ENCODE measurements at regions not wholly inside any gene's neighbourhood (a gene's known extent, or its start where the extent isn't known, plus 50 kb on each side); places are given as distances from the start of the nearest gene placed in this dataset.

GRCh38 chr9:80259079-80259478, 687.3 kb downstream of the TLE4 start:
- no peak for DNase-seq

- no peak for DNase-seq
Observed at GRCh38 chr9:80251778-80252177, 680.0 kb downstream of the TLE4 start.

- no peak for DNase-seq
Observed at GRCh38 chr9:80242022-80242421, 670.3 kb downstream of the TLE4 start.

GRCh38 chr9:80235752-80236151, 664.0 kb downstream of the TLE4 start:
- DNase-seq = no peak

- no peak for DNase-seq
Observed at GRCh38 chr9:80233906-80234305, 662.1 kb downstream of the TLE4 start.

- DNase-seq = no peak
Observed at GRCh38 chr9:80233102-80233843, 661.5 kb downstream of the TLE4 start.

- DNase-seq = no peak
Observed at GRCh38 chr9:80231318-80232236, 659.8 kb downstream of the TLE4 start.

- no peak for DNase-seq
Observed at GRCh38 chr9:80223897-80224296, 652.1 kb downstream of the TLE4 start.

- no peak for DNase-seq
Observed at GRCh38 chr9:80222466-80223169, 650.9 kb downstream of the TLE4 start.

GRCh38 chr9:80218328-80218727, 646.6 kb downstream of the TLE4 start:
- no peak for DNase-seq

GRCh38 chr9:80213613-80214012, 641.8 kb downstream of the TLE4 start:
- no peak for DNase-seq

GRCh38 chr9:80208696-80209095, 636.9 kb downstream of the TLE4 start:
- no peak for DNase-seq

GRCh38 chr9:80204054-80204453, 632.3 kb downstream of the TLE4 start:
- no peak for DNase-seq

- no peak for DNase-seq
Observed at GRCh38 chr9:80197661-80198060, 625.9 kb downstream of the TLE4 start.

- DNase-seq = no peak
Observed at GRCh38 chr9:80191108-80191507, 619.3 kb downstream of the TLE4 start.

- DNase-seq = no peak
Observed at GRCh38 chr9:80188579-80188978, 616.8 kb downstream of the TLE4 start.

GRCh38 chr9:80185112-80185738, 613.5 kb downstream of the TLE4 start:
- no peak for DNase-seq

GRCh38 chr9:80177949-80178480, 606.2 kb downstream of the TLE4 start:
- no peak for DNase-seq

GRCh38 chr9:80175286-80176150, 603.8 kb downstream of the TLE4 start:
- DNase-seq = peak; percentile 48

GRCh38 chr9:80163889-80164288, 592.1 kb downstream of the TLE4 start:
- no peak for DNase-seq

- no peak for DNase-seq
Observed at GRCh38 chr9:80158554-80159170, 586.9 kb downstream of the TLE4 start.
